Loucy (cell line): ENCODE measurements at regions not wholly inside any gene's neighbourhood (a gene's known extent, or its start where the extent isn't known, plus 50 kb on each side); places are given as distances from the start of the nearest gene placed in this dataset.

Source experiments
- H2AFZ ChIP-seq: fragments of 200-600 bp; sonication (generic); 2 replicates; pipeline ENCODE4 v1.6.0; 2016; ENCODE audit warnings: antibody characterized with exemption, mild to moderate bottlenecking, low read length, moderate library complexity
- H3F3A ChIP-seq: fragments of 200-600 bp; 2 replicates; pipeline ENCODE4 v1.6.0; 2016; ENCODE audit warnings: antibody characterized with exemption, low read depth, mild to moderate bottlenecking
- H3K27me3 ChIP-seq: fragments of 200-600 bp; sonication (generic); 2 replicates; pipeline ENCODE4 v1.6.1; 2014; ENCODE audit warnings: low read length, mild to moderate bottlenecking; ENCODE audit not compliant: insufficient read depth, poor library complexity, severe bottlenecking
- H3K36me3 ChIP-seq: fragments of 200-600 bp; sonication (generic); 2 replicates; pipeline ENCODE4 v1.6.1; 2016; ENCODE audit warnings: low read length; ENCODE audit not compliant: insufficient read depth
- H3K4me1 ChIP-seq: fragments of 200-600 bp; sonication (generic); 2 replicates; pipeline ENCODE4 v1.5.1; 2014; ENCODE audit warnings: low read length, mild to moderate bottlenecking; ENCODE audit not compliant: insufficient read depth, poor library complexity, severe bottlenecking
- H3K4me2 ChIP-seq: fragments of 200-600 bp; sonication (generic); 2 replicates; pipeline ENCODE4 v1.6.0; 2014; ENCODE audit warnings: antibody characterized with exemption, low read length, low read depth, mild to moderate bottlenecking; ENCODE audit not compliant: poor library complexity, severe bottlenecking
- H3K4me3 ChIP-seq: fragments of 200-600 bp; sonication (generic); 2 replicates; pipeline ENCODE4 v1.5.1; 2014; ENCODE audit warnings: low read length, mild to moderate bottlenecking, mixed read lengths; ENCODE audit not compliant: poor library complexity, severe bottlenecking
- H3K79me2 ChIP-seq: fragments of 200-600 bp; sonication (generic); 2 replicates; pipeline ENCODE4 v1.6.1; 2014; ENCODE audit warnings: low read length; ENCODE audit not compliant: insufficient read depth
- H3K9ac ChIP-seq: fragments of 200-600 bp; sonication (generic); 2 replicates; pipeline ENCODE4 v1.6.0; 2014; ENCODE audit warnings: mild to moderate bottlenecking, low read depth, low read length, moderate library complexity; ENCODE audit not compliant: poor library complexity, severe bottlenecking
- H3K9me2 ChIP-seq: fragments of 200-600 bp; sonication (generic); replicated peaks from 2 replicates; pipeline ENCODE4 v1.6.1; 2016; ENCODE audit warnings: low read depth, low read length, mixed read lengths
- H3K9me3 ChIP-seq: fragments of 200-600 bp; sonication (generic); 2 replicates; pipeline ENCODE4 v1.6.1; 2014; ENCODE audit warnings: mild to moderate bottlenecking, antibody characterized with exemption, low read length, low read depth; ENCODE audit not compliant: insufficient read depth
- H4K20me1 ChIP-seq: fragments of 200-600 bp; sonication (generic); 2 replicates; pipeline ENCODE4 v1.6.0; 2014; ENCODE audit warnings: antibody characterized with exemption, low read length, mild to moderate bottlenecking; ENCODE audit not compliant: insufficient read depth, poor library complexity, severe bottlenecking
- EZH2phosphoT487 ChIP-seq: fragments of 200-600 bp; IDR thresholded peaks from 2 replicates; pipeline ENCODE4 v1.6.1; 2018; ENCODE audit warnings: antibody characterized with exemption, mild to moderate bottlenecking, moderate library complexity, borderline replicate concordance
- TF ChIP-seq, protein P1 (sequence below): fragments of 200-600 bp; sonication (generic); conservative IDR thresholded peaks from 2 replicates; pipeline ENCODE4 v1.5.1; 2014; ENCODE audit warnings: mild to moderate bottlenecking, antibody characterized with exemption, low read length

DNA sequence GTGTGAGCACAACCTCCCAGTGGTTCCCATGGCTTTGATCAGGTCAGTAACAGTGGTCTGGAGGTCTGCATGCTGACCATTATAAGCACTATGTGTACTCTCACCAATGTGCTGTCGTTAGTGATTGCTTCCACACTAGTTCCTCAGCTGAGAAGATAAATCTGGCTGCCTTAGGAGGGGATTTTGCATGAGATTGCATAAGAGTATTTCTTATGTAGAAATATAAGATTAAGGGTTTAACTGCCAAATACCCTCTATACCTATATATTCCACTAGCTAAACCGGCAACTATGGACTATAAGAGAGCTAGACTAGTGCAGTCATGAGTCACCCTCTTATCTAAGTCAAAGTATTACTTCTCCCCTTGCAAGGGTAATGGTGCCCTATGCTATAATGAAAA is 580.2 kb downstream of the CDH11 start:
- no peak overlapping the region for H3K9ac ChIP-seq
- TF ChIP-seq, protein P1, sequence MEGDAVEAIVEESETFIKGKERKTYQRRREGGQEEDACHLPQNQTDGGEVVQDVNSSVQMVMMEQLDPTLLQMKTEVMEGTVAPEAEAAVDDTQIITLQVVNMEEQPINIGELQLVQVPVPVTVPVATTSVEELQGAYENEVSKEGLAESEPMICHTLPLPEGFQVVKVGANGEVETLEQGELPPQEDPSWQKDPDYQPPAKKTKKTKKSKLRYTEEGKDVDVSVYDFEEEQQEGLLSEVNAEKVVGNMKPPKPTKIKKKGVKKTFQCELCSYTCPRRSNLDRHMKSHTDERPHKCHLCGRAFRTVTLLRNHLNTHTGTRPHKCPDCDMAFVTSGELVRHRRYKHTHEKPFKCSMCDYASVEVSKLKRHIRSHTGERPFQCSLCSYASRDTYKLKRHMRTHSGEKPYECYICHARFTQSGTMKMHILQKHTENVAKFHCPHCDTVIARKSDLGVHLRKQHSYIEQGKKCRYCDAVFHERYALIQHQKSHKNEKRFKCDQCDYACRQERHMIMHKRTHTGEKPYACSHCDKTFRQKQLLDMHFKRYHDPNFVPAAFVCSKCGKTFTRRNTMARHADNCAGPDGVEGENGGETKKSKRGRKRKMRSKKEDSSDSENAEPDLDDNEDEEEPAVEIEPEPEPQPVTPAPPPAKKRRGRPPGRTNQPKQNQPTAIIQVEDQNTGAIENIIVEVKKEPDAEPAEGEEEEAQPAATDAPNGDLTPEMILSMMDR, result no peak
- no peak for TF ChIP-seq EZH2phosphoT487
- H3K9me3 ChIP-seq, result no peaks in the 10 kb centered on the region
- H2AFZ ChIP-seq, result no peak overlapping the region
- H3K79me2 ChIP-seq, result no peaks in the 10 kb centered on the region
- no peak overlapping the region for H3K4me2 ChIP-seq
- H3K4me1 ChIP-seq, result no peaks in the 10 kb centered on the region
- no peaks in the 10 kb centered on the region for H4K20me1 ChIP-seq
- no peaks in the 10 kb centered on the region for H3K36me3 ChIP-seq
- no peak overlapping the region for H3K4me3 ChIP-seq
- H3K27me3 ChIP-seq, result no peaks in the 10 kb centered on the region
- H3F3A ChIP-seq, result no peaks in the 10 kb centered on the region
- no peaks in the 10 kb centered on the region for H3K9me2 ChIP-seq

DNA sequence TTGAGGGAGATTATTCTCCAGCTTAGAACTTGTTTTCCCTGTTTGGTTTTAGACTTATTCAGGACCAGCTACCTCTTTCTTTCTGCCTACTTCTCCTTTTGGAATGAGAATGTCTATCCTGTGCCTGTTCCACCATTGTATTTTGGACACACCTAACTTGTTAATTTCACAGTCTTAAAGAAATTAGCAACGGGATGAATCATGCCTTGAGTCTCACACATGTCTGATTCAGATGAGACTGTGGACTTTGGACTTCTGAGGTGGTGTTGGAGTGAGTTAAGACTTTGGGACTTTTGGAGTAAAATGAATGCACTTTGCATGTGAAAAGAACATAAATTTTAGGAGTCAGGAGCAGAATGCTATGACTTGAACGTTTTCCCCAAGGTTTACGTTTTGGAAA is 581.4 kb downstream of the CDH11 start:
- no peak overlapping the region for H3K4me3 ChIP-seq
- no peaks in the 10 kb centered on the region for H3K9me2 ChIP-seq
- H3K27me3 ChIP-seq, result no peaks in the 10 kb centered on the region
- no peaks in the 10 kb centered on the region for H3K36me3 ChIP-seq
- H4K20me1 ChIP-seq, result no peaks in the 10 kb centered on the region
- no peak overlapping the region for H2AFZ ChIP-seq
- H3F3A ChIP-seq, result no peaks in the 10 kb centered on the region
- H3K4me1 ChIP-seq, result no peaks in the 10 kb centered on the region
- no peak for TF ChIP-seq EZH2phosphoT487
- TF ChIP-seq, protein P1, result no peak
- no peaks in the 10 kb centered on the region for H3K79me2 ChIP-seq
- H3K9me3 ChIP-seq, result no peaks in the 10 kb centered on the region
- no peak overlapping the region for H3K9ac ChIP-seq
- no peak overlapping the region for H3K4me2 ChIP-seq

DNA sequence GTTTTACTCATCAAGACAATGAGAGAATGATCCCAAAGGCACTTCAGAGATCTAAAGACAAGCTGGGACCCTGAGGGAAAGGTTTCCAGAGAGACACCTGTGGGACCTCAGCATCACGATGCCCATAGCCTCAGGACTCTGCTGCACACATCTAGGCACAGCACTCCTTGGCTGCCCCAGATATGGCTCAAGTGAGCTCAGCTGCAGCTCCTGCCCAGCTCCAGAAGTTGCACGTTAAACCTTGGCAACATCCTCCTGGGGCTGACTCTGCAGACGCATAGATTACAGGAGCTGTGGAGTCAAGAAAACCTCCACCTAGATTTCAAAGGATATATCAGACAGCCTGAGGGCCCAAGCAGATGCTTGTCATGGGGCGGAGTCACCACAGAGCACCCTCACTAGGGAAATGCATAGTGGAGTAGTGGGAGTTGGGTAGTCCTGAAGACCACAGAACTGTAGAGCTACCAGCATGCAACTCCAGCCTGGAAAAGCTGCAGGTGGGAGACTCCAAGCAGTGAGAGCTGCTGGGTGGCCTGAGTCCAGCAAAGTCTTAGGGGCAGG is 582.0 kb downstream of the CDH11 start:
- no peaks in the 10 kb centered on the region for H4K20me1 ChIP-seq
- no peaks in the 10 kb centered on the region for H3K9me2 ChIP-seq
- H3K4me3 ChIP-seq, result no peak overlapping the region
- no peak overlapping the region for H3K9ac ChIP-seq
- no peaks in the 10 kb centered on the region for H3K4me1 ChIP-seq
- no peaks in the 10 kb centered on the region for H3K27me3 ChIP-seq
- no peak overlapping the region for H2AFZ ChIP-seq
- no peaks in the 10 kb centered on the region for H3F3A ChIP-seq
- H3K79me2 ChIP-seq, result no peaks in the 10 kb centered on the region
- no peaks in the 10 kb centered on the region for H3K36me3 ChIP-seq
- no peak overlapping the region for H3K4me2 ChIP-seq
- no peaks in the 10 kb centered on the region for H3K9me3 ChIP-seq
- TF ChIP-seq, protein P1, result no peak
- TF ChIP-seq EZH2phosphoT487, result no peak
